ENCODE measurements at regions not wholly inside any gene's neighbourhood (a gene's known extent, or its start where the extent isn't known, plus 50 kb on each side); places are given as distances from the start of the nearest gene placed in this dataset.

DNA sequence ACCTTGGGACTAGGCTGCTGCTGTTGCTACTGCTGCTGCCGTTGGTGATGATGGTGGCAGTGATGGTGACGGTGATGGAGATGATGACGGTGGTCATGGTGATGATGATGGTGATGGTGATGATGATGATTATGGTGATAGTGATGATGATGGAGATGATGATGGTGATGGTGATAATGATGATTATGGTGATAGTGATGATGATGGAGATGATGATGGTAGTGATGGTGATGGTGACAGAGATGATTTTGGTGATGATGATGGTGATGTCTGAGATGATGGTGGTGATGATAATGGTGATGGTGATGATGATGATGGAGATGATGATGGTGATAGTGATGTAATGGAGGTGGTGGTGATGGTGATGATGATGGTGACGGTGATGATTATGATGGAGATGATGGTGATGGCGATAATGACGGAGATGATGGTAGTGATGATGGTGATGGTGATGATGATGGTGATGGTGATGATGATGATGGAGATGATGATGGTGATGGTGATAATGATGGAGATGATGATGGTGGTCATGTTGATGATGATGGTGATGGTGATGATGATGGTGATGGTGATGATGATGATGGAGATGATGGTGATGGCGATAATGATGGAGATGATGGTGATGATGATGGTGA lies 156.8 kb upstream of the PWP1 start:
- no peak for DNase-seq

DNA sequence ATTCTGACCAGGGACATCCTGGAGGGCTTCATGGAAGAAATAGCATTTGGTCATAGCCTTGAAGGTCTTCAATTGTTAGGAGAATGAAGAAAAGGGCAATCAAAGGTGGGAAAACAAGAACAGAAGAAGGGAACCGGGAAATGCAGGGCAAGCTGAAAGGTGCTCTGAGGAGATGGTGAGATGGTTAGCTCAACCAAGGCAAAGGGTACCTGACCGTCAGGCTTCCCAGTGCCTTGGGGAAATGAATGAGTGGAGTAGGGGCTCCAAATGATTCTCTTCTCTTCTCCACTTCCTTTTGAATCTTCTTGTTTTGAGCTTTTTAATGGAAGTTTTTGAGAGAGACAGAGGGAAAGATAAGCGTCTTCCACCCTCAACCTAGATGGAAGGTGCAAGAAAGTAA lies 155.6 kb upstream of the PWP1 start:
- DNase-seq = no peak

DNA sequence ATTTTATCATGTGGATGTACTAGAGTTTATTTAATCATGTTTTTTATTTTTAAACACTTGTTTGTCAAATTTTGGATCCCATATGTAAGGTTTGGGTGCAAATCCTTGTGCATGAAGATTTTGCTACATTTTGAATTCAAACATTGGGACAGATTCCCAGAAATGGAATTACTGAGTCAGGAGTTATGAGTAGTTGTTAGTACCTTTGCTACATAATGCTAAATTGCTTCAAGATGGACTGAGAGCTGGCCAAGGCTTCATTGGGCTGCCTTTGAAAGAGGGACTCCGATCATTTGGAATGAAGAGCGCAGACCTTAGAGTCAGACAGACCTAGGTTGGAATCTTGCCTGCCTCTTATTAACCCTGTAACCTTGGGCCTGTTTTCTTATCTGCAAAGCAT lies 154.9 kb upstream of the PWP1 start:
- no peak for DNase-seq

DNA sequence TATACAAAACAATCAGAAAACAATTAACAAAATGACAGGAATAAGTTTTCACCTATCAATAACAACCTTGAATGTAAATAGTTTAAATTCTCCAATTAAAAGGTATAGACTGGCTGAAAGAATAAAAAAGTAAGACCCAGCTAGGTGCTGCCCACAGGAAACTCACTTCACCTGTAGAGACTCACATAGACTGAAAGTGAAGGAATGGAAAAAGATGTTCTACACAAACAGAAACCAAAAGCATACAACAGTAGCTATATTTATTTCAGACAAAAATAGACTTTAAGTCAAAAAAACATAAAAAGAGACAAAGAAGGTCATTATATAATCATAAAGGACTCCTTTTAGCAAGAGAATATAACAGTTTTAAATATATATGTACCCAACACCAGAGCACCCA lies 152.4 kb upstream of the PWP1 start:
- no peak for DNase-seq

DNA sequence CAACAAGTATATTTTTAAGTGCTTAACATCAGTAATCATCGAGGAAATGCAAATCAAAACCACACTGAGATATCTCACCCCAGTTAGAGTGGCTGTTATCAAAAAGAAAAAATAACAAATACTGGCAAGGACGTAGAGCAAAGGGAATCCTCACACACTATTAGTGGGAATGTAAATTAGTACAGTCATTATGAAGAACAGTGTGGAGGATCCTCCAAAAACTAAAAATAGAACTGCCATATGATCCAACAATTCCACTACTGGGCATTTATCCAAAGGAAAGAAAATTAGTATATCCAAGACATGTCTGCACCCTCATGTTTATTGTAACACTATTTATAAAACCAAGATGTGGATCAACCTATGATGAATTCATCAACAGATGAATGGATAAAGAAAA lies 149.0 kb upstream of the PWP1 start:
- no peak for DNase-seq

DNA sequence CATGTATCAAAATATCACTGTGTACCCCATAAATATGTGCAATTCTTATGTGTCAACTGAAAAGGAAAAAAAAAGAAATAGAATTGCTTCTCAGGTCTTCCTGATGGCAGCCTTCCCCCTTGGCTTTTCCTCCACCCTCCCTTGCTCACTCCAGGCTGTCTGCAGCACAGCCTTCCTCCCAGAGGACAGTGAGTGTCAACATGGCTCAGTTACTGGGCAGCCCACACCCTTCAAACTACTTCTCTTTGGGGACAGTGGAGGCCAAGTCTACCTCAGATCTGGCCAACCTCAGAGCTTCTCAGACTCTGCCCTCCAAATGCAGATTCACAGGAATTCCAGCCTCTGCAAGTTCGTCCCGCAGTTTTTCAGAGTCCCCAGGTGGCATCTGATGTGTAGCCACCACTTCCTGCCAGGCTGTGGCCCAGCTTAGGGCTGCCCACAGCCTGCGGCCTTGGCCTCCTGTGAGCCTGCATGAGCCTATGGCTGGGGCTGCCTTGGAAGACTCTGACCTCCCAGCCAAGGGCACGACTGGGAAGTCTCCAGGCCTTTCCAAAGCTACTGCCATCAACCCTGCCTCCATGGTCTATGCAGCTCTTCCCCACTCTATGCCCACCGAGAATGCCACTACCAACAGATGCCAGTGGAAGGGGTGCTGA lies 148.0 kb upstream of the PWP1 start:
- no peak for DNase-seq

DNA sequence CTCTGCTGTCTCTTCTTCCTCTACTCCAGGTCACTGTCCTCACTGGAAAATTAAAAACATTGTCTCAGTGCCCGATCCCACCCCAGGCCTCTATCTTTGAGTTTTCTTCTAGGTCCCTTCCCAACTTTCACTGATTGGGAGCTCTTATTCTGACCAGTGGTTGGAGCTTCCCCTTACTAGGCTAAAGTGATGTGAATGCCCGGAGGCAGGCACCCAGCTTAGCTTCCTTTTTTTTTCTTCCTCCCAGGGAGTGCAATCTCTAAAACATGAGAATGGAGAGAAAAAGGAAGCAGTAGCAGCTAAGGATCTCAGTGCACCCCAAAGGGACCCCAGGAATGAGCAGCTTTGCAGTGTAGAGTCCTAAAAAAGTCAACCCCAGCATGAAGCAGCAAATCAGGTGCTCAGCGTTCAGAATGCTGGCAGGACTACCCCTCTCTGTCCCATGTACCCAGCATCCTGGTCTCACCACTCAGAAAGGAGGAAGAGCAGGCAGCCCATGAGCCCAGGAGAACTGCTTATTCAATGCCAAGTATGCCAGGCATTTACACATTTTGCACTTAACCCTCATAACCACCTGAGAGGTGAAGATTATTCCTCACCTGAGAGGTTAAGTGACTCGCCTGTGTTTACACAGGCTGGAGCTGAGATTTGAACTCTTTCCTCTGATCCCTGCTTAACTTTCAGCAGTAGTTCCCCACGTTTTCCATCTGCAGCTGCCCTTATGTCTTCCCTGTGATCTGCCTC lies 146.2 kb upstream of the PWP1 start:
- DNase-seq = no peak

DNA sequence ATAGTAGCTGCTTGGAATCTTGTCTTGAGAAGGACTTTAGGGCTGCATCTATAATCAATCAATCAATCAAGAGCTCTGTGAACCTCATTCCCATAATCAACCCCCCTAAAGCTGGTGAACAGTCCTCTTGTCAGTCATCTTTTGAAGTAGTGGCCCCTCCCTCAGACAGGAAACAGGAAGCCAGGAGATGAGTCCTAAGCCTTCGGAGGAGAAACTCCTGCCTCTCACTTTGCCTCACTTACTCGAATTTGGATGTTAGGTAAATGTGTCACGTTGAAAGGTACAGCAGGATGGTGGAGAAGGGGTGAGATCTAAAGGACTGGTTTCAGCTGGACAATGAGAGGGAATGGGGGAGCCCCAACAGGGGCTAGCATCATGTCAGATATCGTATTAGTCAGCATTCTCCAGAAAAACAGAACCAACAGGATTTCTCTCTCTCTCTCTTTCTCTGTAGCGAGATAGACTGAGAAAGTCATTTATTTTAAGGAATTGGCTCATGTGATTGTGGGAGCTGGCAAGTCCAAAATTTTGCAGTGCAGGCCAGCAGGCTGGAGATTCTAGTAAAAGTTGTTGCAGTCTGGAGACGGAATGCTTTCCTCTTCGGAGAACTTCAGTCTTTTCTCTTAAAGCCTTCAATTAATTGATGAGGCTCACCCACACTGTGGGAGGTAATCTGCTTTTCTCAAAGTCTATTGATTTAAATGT lies 144.4 kb upstream of the PWP1 start:
- DNase-seq = no peak

DNA sequence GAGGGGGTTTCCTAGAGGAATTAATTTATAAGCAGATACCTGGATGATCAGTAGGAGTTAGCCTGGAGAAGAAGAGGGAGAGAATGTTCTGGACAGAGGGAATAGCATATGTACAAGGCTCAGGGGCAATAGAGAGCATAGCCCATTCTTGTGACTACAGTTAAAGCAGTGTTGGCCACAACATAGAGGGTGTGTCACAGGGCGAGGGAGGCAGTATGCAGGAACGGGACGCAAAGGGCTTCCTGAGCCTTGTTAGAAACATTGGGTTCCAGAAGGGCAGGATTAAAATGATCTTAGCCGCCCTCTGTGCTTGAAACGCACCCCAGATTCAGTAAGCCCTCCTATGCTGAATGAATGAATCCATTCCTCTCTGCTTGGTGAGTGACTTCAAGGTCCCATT lies 142.2 kb upstream of the PWP1 start:
- DNase-seq = no peak

DNA sequence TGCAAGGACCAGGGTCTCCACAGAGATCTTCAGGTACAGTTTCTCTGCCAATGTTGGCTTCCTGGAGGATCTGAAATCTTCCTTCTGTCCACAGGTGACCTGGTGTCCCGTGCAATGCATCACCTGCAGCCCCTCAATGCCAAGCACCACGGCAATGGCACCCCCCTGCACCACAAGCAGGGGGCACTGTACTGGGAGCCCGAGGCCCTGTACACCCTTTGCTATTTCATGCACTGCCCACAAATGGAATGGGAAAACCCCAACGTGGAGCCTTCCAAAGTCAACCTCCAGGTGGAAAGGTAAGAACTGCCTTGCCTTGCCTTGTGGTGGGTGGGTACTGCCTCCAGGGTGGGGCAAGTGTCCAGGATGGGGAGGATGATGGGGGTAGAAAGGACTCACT lies 141.8 kb upstream of the PWP1 start:
- DNase-seq = no peak

DNA sequence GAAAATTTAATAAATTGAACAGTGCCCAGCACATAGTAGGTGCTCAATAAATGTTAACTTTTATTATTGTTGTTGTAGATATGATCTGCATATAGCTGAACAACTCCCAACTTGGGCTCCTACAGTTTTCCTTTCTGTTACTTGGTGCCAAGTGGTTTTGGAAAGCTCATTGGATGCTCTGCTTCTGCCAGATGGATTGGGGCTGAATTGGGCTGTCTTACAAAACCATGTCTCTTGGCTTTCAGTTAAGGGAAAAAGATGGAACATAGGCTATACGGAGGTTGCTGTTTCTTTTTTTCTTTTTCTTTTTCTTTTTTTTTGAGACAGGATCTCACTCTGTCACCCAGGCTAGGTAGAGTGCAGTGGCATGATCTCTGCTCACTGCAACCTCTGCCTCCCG lies 140.7 kb upstream of the PWP1 start:
- no peak for DNase-seq

DNA sequence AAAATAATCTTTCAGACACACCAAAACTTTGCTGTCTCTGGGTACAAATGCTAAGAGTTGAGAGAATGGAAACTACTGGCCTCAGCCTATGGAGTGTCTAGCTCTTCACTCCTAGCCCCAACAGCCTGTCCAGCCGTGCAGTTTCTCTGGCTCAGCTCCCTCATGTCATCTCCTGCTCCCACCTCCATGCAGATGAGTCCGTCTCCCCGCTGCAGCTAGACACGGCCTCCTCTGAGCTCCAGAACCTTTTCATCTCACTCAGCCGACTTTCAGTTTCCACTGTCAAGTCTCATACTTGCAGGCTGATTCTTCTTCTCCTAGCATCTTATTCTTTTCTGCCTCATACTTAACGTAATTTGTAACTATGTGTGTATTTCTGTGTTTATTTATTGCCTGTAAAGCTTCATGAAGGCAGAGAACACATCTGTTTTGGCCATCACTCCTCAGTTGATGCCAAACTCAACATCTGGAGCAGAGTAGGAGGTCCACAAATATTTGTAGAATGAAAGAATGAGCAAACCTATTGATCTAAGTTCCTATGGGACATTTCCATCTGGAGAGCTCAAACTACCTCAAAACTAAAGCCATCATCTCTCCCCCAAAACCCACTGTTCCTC lies 139.8 kb upstream of the PWP1 start:
- no peak for DNase-seq

DNA sequence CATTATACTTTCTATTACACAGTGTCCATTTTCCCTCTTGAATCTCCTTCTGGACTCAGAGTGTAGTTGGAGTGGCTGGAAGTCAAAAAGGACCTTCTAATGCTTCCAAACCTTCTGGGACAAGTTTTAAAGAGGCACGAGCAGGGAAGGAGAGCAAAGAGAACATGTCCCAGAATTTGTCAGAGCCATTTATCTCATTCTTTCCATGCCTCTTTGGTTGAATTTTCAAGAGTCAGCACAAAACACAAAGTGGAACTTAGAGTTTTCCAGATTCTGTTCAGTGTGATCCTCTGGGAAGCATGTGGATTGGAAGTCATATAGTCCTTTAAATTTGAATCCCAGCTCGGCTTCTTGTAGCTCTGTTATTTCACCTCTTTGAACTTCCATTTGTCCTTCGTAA lies 138.2 kb upstream of the PWP1 start:
- no peak for DNase-seq

DNA sequence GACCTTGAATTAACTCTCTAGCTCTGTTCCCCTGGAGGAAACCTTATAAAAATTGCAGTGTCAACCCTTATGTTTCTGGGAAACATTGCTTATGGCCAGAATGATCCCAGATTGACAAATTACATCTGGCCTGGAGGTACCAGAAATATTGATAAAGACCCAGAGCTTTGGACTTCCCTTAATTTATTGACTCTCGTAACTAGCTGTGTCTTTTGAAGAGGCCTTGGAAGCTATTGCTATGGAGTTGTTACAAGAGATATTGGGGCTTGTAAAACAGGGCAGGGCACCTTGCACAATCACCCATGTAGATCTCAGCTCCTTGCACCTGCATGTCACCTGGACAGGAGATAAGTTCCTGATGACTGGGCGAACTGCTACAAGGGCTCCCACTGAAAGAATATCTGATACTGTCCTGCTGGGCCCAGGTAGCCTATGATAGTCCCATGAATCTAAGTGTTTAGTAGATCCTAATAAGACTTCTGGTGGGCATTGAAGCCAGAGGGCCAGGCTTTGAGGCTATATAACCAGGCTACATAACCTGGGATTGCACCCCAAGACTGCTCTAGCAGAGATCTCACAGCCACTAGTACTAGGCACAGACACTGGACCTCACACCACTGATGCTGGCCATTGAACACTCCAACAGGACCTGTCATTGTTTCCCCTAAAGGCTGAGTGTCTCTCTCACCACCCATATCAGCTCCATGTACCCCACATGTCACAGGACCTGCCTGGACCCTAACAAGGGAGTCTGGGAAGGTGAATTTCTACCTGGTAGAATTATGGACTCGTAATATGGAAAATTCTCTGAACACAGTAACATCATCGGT lies 135.7 kb upstream of the PWP1 start:
- DNase-seq = no peak

DNA sequence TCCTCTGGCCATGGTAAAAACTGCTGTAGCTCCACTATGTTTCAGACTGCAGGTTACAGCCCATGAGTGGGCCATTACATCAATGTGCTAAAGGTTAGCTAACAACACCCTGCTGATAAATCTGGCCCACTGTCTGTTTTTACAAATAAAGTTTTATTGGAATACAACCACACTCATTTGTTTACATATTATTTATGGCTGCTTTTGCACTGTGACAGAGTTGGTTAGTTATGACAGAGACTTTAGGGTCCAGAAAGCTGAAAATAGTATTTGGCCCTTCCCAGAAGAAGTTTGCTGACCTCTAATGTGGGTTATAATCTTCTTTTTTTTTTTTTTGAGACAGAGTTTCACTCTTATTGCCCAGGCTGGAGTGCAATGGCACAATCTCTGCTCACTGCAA lies 134.2 kb upstream of the PWP1 start:
- no peak for DNase-seq

DNA sequence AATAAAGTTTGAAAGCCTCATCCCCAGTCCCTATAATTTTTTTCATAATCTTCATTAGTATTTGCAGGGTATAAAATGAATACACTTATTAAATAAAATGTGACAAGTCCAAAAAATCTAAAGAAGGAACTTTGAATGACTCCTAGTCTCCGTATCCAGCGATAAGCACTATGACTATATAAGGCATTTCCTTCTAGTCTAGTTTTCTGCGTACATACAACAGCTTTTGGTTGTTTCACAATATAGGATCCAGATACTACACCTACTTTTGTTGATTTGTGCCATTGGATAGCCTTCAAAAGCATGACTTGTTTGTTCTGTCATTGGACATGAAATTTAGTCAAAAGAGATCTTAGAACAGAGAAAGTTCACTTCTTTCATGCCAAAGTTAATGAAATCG lies 133.3 kb upstream of the PWP1 start:
- no peak for DNase-seq

DNA sequence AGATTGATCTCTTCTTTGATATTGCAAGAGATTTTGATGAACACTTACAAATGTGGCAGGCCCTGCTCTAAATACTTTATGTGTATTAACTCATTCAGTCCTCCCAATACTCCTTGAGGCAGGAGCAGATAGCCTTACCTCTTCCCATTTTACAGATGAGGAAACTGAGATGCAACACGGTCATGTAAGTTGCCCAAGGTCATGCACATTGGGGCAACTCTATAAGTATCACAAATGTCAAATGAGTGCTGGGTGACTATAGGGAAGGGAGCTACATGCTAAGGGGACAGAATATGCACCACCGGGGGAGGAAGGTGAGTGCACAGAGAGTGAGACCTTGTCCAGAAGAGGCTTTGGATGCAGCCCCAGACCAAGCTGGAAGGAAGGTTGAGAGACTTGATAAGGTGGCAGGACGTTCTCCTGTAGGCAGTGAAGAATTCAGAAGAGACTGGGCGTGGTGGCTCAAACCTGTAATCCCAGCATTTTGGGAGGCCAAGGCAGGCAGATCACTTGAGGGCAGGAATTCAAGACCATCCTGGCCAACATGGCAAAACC lies 132.3 kb upstream of the PWP1 start:
- no peak for DNase-seq

DNA sequence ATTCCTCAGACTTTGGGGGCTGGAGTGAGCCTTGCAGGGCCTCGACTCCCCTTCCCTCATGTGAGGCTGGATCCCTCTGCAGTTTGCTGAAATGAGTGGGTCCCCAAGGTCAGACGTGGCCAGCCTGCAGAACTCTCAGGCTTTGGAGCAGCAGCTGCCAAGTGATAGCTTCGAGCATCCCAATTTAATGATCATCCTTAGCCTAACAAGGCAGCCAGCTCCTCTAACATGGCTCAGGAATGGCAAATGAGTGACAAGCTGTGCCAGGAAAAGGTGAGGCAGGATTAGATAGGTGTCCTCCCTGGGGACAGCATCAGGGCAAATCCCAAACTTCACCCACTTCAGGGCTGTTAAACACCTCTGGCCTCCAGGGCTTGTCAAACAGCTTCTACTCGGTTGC lies 130.7 kb upstream of the PWP1 start:
- no peak for DNase-seq

DNA sequence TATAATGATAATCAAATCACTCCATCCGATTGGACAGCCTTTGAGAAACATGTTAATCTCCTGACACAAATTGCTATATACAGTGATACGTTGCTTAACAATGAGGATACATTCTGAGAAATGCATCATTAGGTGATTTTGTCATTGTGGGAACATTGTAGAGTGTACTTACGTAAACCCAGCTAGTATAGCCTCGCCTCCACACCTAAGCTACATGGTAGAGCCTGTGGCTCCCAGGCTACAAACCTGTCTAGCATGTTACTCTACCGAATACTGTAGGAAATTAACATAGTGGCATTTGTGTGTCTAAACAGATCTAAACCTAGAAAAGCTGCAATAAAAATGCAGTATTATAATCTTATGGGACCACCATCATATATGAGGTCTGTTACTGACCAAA lies 128.6 kb upstream of the PWP1 start:
- DNase-seq = no peak

DNA sequence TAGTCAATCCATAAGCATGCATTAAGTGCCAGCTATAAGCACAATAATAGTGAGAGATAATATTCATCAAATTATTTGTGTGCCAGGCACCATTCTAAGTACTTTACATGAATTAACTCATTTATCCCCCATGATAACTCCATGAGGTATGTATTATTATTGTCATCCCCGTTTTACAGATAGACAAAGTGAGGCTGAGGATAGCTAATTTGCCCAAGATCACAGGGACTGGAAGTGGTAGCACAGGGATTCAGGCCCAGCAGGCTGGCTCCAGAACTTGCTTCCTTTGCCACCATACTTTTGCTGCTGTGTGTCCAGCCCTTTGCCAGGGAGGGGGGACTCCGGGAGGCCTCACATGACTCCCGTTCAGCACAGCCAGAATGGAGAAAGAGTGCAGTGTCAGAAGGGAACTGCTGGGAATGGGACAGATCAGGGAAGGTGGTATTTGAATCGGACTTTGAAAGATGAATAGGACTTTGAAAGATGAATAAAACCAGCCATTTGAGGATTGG lies 128.0 kb upstream of the PWP1 start:
- DNase-seq = no peak

DNA sequence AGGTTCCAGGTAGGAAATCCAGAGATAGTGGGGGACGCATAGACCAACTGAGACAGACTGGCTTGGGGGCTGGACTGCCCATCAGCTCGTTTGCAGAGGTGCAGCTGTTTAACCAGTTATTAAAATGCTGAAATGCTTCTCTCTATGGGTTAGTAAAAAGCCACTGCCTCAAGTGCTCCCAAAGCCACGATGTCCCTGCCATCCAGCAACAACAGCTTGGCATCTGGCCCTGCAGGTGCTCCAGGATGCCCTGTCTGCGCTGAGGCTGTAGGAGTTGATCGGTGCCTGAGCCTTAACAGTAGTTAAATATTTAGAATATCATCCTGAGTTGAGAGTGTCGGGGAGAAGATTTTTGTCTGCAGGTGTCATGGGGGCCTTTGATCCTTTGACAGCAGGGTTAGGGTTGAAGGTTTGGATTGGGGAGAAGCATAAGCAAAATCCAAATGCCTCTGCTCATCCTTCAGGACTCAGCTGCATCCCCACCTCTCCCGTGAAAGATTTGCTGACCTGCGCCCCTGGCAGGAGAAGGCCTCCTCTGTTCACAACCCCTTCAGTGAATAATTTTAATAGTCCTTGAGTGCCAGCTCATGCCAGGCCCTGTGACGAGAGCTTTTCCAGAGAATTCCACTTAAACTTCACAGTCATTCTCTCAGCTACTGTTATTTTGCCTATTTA lies 127.3 kb upstream of the PWP1 start:
- DNase-seq = no peak
